GM13976 (cell line): ENCODE measurements at regions not wholly inside any gene's neighbourhood (a gene's known extent, or its start where the extent isn't known, plus 50 kb on each side); places are given as distances from the start of the nearest gene placed in this dataset.

Experiments
- DNase-seq: peaks from one replicate; pipeline ENCODE4 v3.0.0; 2012; ENCODE audit warnings: low spot score
- in situ Hi-C: fragments of 300-500 bp; cut with MboI; formaldehyde crosslinking; loops from one replicate; pipeline ENCODE4 v1.12.0; 2022; ENCODE audit warnings: low sequenced_read_pairs, mixed read lengths, inconsistent platforms; ENCODE audit not compliant: unreplicated experiment
- TF ChIP-seq, protein P1 (sequence below): IDR thresholded peaks from 2 replicates; pipeline ENCODE4 v1.5.1; 2012; ENCODE audit warnings: borderline replicate concordance, mild to moderate bottlenecking; ENCODE audit not compliant: insufficient read depth; ENCODE audit errors: extremely low read depth, missing control alignments, control extremely low read depth

GRCh38 chr15:70273808-70274207 is 176.1 kb upstream of the TLE3 start:
- DNase-seq: no peak
- in situ Hi-C loops: no loop called here
- TF ChIP-seq, protein P1, sequence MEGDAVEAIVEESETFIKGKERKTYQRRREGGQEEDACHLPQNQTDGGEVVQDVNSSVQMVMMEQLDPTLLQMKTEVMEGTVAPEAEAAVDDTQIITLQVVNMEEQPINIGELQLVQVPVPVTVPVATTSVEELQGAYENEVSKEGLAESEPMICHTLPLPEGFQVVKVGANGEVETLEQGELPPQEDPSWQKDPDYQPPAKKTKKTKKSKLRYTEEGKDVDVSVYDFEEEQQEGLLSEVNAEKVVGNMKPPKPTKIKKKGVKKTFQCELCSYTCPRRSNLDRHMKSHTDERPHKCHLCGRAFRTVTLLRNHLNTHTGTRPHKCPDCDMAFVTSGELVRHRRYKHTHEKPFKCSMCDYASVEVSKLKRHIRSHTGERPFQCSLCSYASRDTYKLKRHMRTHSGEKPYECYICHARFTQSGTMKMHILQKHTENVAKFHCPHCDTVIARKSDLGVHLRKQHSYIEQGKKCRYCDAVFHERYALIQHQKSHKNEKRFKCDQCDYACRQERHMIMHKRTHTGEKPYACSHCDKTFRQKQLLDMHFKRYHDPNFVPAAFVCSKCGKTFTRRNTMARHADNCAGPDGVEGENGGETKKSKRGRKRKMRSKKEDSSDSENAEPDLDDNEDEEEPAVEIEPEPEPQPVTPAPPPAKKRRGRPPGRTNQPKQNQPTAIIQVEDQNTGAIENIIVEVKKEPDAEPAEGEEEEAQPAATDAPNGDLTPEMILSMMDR: no peak

DNA sequence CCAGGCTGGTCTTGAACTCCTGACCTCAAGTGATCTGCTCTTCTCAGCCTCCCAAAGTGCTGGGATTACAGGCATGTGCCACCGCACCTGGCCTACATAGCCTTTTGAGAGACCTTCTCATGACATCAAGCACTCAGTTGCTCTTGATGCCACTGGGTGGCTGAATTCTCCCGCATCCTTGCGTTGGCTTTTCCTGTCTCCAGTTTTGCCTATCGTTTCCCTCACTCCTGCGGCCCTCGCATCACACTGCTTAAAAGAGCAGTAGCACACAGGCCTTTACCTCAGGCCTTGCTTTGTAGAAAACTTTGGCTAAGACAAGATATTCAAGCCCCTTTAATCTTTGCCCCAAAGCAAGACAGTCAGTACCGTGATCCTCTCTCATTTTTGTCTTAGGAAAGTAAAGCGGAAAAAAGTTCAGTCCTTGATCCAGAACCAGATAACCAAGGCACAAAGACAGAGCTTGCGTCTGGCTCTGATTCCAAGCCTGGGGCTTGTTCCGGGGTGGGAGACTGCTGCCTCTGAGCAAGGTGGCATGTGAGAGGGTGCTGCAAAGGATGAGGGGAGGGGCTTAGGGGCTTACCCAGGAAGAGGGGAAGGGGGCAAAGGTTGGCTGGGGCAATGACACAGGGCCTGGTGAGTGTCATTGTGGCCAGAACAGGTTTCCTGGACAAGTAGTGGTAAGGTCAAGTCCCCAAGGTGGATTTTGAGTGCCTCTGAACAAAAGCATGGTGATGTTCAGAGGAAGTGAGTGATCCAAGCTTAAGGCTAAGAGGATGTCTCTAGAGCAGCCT is 175.0 kb upstream of the TLE3 start:
- DNase-seq: no peak
- TF ChIP-seq, protein P1: no peak
- in situ Hi-C loops: no loop called here

- DNase-seq: no peak
- in situ Hi-C loops: no loop called here
- TF ChIP-seq, protein P1: no peak
Observed at GRCh38 chr15:70271422-70272088, 173.8 kb upstream of the TLE3 start.

DNA sequence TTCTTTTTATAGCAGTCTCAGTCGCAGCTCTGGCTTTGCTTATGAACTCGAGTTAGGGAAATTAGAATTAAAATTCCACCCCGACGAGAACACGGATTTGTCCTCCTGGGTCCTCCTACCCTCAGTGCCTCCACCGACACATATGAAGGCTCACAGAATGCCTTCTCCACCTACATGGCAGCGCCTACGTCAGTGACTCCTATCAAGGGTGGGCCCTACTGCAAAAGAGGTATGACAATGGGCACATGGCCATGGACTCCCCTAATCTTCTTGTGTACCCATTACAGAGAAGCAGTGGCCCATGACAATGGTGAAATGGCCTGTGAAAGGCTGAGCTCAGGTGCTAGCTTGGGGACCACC is 173.0 kb upstream of the TLE3 start:
- no peak for DNase-seq
- in situ Hi-C loops: no loop called here
- TF ChIP-seq, protein P1: no peak

- TF ChIP-seq, protein P1: no peak
- no peak for DNase-seq
- in situ Hi-C loops: no loop called here
Observed at GRCh38 chr15:70269991-70270751, 172.5 kb upstream of the TLE3 start.

GRCh38 chr15:70269311-70269911 is 171.7 kb upstream of the TLE3 start:
- no peak for DNase-seq
- TF ChIP-seq, protein P1: no peak
- in situ Hi-C loops: no loop called here
